Osteoblast (primary cell): ENCODE measurements at regions not wholly inside any gene's neighbourhood (a gene's known extent, or its start where the extent isn't known, plus 50 kb on each side); places are given as distances from the start of the nearest gene placed in this dataset.

Experiments
- DNase-seq: peaks from one replicate; pipeline ENCODE4 v3.0.0; 2011; ENCODE audit warnings: low spot score, mixed read lengths; ENCODE audit not compliant: insufficient read length; ENCODE audit errors: missing footprints
- H2AFZ ChIP-seq: 2 replicates; pipeline ENCODE4 v1.6.0; 2011; ENCODE audit warnings: mild to moderate bottlenecking, low read length
- H3K27ac ChIP-seq: 2 replicates; pipeline ENCODE4 v1.5.1; 2011; ENCODE audit warnings: mild to moderate bottlenecking, low read depth, low read length, moderate library complexity
- H3K27me3 ChIP-seq: 2 replicates; pipeline ENCODE4 v1.6.0; 2012; ENCODE audit warnings: mild to moderate bottlenecking, control low read depth, inconsistent platforms, low read length, moderate library complexity; ENCODE audit not compliant: insufficient read depth
- H3K36me3 ChIP-seq: 2 replicates; pipeline ENCODE4 v1.5.1; 2011; ENCODE audit warnings: mild to moderate bottlenecking, low read length, control low read depth, moderate library complexity; ENCODE audit not compliant: insufficient read depth
- H3K4me1 ChIP-seq: 2 replicates; pipeline ENCODE4 v1.5.1; 2011; ENCODE audit warnings: mild to moderate bottlenecking, low read length, control low read depth, moderate library complexity; ENCODE audit not compliant: insufficient read depth
- H3K4me2 ChIP-seq: 2 replicates; pipeline ENCODE4 v1.6.0; 2011; ENCODE audit warnings: mild to moderate bottlenecking, low read length; ENCODE audit not compliant: insufficient read depth
- H3K4me3 ChIP-seq: fragments of 200-600 bp; sonication (generic); 3 replicates; pipeline ENCODE4 v1.5.1; 2012; ENCODE audit warnings: mild to moderate bottlenecking, low read length, inconsistent platforms; ENCODE audit not compliant: insufficient read depth
- H3K79me2 ChIP-seq: 2 replicates; pipeline ENCODE4 v1.6.0; 2012; ENCODE audit warnings: mild to moderate bottlenecking, low read length, control low read depth, inconsistent platforms; ENCODE audit not compliant: insufficient read depth
- H3K9me3 ChIP-seq: 2 replicates; pipeline ENCODE4 v1.5.1; 2011; ENCODE audit warnings: low read depth, low read length, control low read depth
- H4K20me1 ChIP-seq: 2 replicates; pipeline ENCODE4 v1.6.0; 2012; ENCODE audit warnings: mild to moderate bottlenecking, low read length, control low read depth; ENCODE audit not compliant: insufficient read depth
- TF ChIP-seq, protein P1 (sequence below): IDR thresholded peaks from 2 replicates; pipeline ENCODE4 v1.5.1; 2011; ENCODE audit warnings: mild to moderate bottlenecking, low read depth, low read length, moderate library complexity; ENCODE audit errors: extremely low read depth

DNA sequence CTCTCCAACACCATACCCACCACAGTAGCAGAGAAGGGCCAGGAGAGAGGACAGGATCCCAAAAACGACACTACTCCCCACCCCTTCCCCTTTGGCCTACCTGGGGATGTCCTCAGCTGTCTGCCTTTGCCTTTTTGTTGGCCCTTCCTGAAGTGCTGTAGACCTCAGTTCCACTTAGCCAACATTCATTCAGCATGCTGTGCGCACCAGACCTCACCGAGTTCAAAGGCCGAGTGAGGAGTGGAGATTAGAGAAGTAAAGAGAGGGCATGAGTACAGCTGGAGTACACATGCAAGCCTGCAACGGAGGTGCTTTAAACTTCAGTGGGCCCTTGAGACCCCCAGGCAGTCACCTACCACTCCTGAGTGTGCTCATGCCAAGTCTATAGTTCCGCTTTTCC is 99.0 kb downstream of the TEX26 start:
- Histone ChIP-seq H3K9me3 (no peaks in the 10 kb centered on the region), H3K36me3 (no peaks in the 10 kb centered on the region), H2AFZ (no peak overlapping the region), H3K4me1 (no peaks in the 10 kb centered on the region), H4K20me1 (no peaks in the 10 kb centered on the region), H3K4me2 (no peak overlapping the region), H3K27me3 (peaks cover 21% of the 10 kb centered on the region), H3K79me2 (no peaks in the 10 kb centered on the region), H3K27ac (no peak overlapping the region), H3K4me3 (no peak overlapping the region)
- DNase-seq = no peak
- TF ChIP-seq, protein P1, sequence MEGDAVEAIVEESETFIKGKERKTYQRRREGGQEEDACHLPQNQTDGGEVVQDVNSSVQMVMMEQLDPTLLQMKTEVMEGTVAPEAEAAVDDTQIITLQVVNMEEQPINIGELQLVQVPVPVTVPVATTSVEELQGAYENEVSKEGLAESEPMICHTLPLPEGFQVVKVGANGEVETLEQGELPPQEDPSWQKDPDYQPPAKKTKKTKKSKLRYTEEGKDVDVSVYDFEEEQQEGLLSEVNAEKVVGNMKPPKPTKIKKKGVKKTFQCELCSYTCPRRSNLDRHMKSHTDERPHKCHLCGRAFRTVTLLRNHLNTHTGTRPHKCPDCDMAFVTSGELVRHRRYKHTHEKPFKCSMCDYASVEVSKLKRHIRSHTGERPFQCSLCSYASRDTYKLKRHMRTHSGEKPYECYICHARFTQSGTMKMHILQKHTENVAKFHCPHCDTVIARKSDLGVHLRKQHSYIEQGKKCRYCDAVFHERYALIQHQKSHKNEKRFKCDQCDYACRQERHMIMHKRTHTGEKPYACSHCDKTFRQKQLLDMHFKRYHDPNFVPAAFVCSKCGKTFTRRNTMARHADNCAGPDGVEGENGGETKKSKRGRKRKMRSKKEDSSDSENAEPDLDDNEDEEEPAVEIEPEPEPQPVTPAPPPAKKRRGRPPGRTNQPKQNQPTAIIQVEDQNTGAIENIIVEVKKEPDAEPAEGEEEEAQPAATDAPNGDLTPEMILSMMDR = no peak

DNA sequence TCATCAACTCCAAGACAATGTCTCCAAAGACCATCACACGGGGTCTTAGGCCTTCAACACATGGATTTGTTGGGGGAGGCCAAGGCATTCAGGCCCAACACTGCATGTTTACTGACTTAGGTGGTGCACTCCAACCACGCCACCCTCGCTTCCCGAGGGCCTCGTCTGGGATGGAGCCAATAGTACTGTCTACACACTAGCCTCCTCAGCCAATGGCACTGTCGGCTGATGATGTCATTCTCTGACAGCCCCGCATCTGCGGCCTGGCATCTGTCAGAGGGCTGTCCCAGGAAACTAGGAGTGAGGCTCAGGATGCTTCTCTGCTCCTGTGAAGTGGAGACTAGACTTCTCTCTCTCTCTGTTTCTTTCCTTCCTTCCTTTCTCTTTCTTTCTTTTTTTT is 96.6 kb downstream of the TEX26 start:
- Histone ChIP-seq H3K79me2 (no peaks in the 10 kb centered on the region), H3K27ac (no peak overlapping the region), H3K4me1 (no peaks in the 10 kb centered on the region), H3K9me3 (no peaks in the 10 kb centered on the region), H3K4me3 (no peak overlapping the region), H3K27me3 (peaks cover 12% of the 10 kb centered on the region), H3K4me2 (no peak overlapping the region), H2AFZ (no peak overlapping the region), H3K36me3 (no peaks in the 10 kb centered on the region), H4K20me1 (no peaks in the 10 kb centered on the region)
- DNase-seq = no peak
- TF ChIP-seq, protein P1 = no peak

DNA sequence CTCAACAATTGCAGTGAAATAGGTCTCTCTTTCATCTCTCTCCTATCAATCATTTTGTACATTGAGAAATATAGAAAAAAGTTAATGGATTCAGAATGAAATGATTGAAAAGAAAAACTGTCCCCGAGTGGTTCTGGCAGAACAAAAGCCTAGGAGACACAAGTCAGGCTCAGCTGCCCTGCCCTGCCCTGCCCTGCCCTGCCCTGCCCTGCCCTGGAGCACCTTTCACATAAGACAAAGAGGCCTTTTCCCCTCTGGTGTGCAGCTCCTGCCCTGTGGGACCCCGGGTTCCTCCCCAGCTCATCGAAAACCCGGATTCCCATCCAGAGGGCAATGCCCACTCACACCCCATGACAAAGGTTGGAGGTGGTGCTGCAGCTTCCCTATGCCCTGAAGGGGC is 94.7 kb downstream of the TEX26 start:
- Histone ChIP-seq H3K36me3 (no peaks in the 10 kb centered on the region), H3K27ac (no peak overlapping the region), H4K20me1 (no peaks in the 10 kb centered on the region), H3K4me3 (no peak overlapping the region), H3K9me3 (no peaks in the 10 kb centered on the region), H3K4me2 (no peak overlapping the region), H3K4me1 (no peaks in the 10 kb centered on the region), H3K27me3 (peaks cover 10% of the 10 kb centered on the region), H2AFZ (no peak overlapping the region), H3K79me2 (no peaks in the 10 kb centered on the region)
- DNase-seq = no peak
- TF ChIP-seq, protein P1 = no peak
